ENCODE measurements at regions not wholly inside any gene's neighbourhood (a gene's known extent, or its start where the extent isn't known, plus 50 kb on each side); places are given as distances from the start of the nearest gene placed in this dataset.

DNA sequence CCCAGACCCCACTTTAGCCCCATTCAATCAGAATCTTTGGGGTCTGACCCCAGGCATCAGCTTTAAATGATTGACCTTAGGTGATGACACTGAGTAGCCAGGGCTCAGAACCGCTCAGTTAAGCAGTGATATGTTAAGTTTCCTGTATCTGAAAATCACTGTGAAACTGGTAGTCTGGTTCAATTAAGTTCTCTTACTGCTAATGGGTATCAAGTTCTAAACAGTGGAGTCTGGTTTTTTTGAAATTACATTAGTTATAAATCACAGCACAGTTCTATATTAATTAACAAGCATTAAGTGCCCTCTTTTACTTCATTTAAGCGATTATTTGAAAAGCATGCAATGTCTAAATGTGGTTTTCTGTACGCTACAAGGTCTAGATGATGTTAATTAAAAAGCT, 117.9 kb downstream of the HAUS1 start:
- TF ChIP-seq, protein P1, sequence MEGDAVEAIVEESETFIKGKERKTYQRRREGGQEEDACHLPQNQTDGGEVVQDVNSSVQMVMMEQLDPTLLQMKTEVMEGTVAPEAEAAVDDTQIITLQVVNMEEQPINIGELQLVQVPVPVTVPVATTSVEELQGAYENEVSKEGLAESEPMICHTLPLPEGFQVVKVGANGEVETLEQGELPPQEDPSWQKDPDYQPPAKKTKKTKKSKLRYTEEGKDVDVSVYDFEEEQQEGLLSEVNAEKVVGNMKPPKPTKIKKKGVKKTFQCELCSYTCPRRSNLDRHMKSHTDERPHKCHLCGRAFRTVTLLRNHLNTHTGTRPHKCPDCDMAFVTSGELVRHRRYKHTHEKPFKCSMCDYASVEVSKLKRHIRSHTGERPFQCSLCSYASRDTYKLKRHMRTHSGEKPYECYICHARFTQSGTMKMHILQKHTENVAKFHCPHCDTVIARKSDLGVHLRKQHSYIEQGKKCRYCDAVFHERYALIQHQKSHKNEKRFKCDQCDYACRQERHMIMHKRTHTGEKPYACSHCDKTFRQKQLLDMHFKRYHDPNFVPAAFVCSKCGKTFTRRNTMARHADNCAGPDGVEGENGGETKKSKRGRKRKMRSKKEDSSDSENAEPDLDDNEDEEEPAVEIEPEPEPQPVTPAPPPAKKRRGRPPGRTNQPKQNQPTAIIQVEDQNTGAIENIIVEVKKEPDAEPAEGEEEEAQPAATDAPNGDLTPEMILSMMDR (IDR thresholded peaks at IDR 0.05 in 4 of 5, conservative IDR thresholded peaks at IDR 0.05 in 1 of 5), result no peak
- no peak for TF ChIP-seq POLR2A (IDR thresholded peaks at IDR 0.05)
